ENCODE measurements at regions not wholly inside any gene's neighbourhood (a gene's known extent, or its start where the extent isn't known, plus 50 kb on each side); places are given as distances from the start of the nearest gene placed in this dataset.

GRCh38 chr17:70871180-70871818 lies 702.0 kb downstream of the KCNJ2 start:
- Histone ChIP-seq H3K27ac (ENCODE audit: low read depth) (no peak overlapping the region), H3K4me2 (peak overlapping the region; percentile 5; the same call in 1 of the 2 replicates), H3F3A (replicated peaks; ENCODE audit: low read depth) (no peaks in the 10 kb centered on the region), H4K20me1 (replicated peaks; ENCODE audit: insufficient read depth) (no peaks in the 10 kb centered on the region), H3K79me2 (replicated peaks; ENCODE audit: insufficient read depth) (no peaks in the 10 kb centered on the region), H2AFZ (no peak overlapping the region), H3K4me3 (no peak overlapping the region), H3K9me2 (ENCODE audit: insufficient read depth) (no peaks in the 10 kb centered on the region), H3K27me3 (ENCODE audit: insufficient read depth) (no peaks in the 10 kb centered on the region), H3K4me1 (ENCODE audit: insufficient read depth) (peaks cover 23% of the 10 kb centered on the region), H3K36me3 (ENCODE audit: insufficient read depth) (no peaks in the 10 kb centered on the region)
- Mint-ChIP-seq H3K4me3 (no peak overlapping the region), H3K36me3 (ENCODE audit: low read depth) (no peaks in the 10 kb centered on the region), H3K9me3 (0 out of 3 replicates have a peak, but pooled peaks cover under 1% of the 10 kb centered on the region), H3K27ac (no peak overlapping the region), H3K4me1 (peaks cover 16% of the 10 kb centered on the region; the same call in 2 of the 3 replicates), H3K27me3 (ENCODE audit: insufficient read depth, low read depth, poor library complexity) (peaks cover 2% of the 10 kb centered on the region)
- ATAC-seq (no peak), DNase-seq (ENCODE audit: low spot score) (no peak)
- TF ChIP-seq EZH2 (IDR thresholded peaks at IDR 0.05; ENCODE audit: low read depth, unreplicated experiment) (no peak), STAT1 (IDR thresholded peaks at IDR 0.05; ENCODE audit: unreplicated experiment) (no peak), ZNF114 (CRISPR knock-in tag; IDR thresholded peaks at IDR 0.05) (no peak), REST (IDR thresholded peaks at IDR 0.05; ENCODE audit: unreplicated experiment) (no peak), JUNB (IDR thresholded peaks at IDR 0.05; ENCODE audit: unreplicated experiment) (no peak), POLR2AphosphoS5 (IDR thresholded peaks at IDR 0.05; ENCODE audit: low read depth) (no peak), EZH2phosphoT487 (IDR thresholded peaks at IDR 0.05; ENCODE audit: unreplicated experiment) (no peak), ETS1 (IDR thresholded peaks at IDR 0.05) (no peak), ZNF331 (CRISPR knock-in tag; IDR thresholded peaks at IDR 0.05; ENCODE audit: low read depth) (no peak), CREB1 (CRISPR knock-in tag; IDR thresholded peaks at IDR 0.05; ENCODE audit: low read depth) (no peak), NANOG (IDR thresholded peaks at IDR 0.05; ENCODE audit: borderline replicate concordance) (no peak)
- TF ChIP-seq, protein P1, sequence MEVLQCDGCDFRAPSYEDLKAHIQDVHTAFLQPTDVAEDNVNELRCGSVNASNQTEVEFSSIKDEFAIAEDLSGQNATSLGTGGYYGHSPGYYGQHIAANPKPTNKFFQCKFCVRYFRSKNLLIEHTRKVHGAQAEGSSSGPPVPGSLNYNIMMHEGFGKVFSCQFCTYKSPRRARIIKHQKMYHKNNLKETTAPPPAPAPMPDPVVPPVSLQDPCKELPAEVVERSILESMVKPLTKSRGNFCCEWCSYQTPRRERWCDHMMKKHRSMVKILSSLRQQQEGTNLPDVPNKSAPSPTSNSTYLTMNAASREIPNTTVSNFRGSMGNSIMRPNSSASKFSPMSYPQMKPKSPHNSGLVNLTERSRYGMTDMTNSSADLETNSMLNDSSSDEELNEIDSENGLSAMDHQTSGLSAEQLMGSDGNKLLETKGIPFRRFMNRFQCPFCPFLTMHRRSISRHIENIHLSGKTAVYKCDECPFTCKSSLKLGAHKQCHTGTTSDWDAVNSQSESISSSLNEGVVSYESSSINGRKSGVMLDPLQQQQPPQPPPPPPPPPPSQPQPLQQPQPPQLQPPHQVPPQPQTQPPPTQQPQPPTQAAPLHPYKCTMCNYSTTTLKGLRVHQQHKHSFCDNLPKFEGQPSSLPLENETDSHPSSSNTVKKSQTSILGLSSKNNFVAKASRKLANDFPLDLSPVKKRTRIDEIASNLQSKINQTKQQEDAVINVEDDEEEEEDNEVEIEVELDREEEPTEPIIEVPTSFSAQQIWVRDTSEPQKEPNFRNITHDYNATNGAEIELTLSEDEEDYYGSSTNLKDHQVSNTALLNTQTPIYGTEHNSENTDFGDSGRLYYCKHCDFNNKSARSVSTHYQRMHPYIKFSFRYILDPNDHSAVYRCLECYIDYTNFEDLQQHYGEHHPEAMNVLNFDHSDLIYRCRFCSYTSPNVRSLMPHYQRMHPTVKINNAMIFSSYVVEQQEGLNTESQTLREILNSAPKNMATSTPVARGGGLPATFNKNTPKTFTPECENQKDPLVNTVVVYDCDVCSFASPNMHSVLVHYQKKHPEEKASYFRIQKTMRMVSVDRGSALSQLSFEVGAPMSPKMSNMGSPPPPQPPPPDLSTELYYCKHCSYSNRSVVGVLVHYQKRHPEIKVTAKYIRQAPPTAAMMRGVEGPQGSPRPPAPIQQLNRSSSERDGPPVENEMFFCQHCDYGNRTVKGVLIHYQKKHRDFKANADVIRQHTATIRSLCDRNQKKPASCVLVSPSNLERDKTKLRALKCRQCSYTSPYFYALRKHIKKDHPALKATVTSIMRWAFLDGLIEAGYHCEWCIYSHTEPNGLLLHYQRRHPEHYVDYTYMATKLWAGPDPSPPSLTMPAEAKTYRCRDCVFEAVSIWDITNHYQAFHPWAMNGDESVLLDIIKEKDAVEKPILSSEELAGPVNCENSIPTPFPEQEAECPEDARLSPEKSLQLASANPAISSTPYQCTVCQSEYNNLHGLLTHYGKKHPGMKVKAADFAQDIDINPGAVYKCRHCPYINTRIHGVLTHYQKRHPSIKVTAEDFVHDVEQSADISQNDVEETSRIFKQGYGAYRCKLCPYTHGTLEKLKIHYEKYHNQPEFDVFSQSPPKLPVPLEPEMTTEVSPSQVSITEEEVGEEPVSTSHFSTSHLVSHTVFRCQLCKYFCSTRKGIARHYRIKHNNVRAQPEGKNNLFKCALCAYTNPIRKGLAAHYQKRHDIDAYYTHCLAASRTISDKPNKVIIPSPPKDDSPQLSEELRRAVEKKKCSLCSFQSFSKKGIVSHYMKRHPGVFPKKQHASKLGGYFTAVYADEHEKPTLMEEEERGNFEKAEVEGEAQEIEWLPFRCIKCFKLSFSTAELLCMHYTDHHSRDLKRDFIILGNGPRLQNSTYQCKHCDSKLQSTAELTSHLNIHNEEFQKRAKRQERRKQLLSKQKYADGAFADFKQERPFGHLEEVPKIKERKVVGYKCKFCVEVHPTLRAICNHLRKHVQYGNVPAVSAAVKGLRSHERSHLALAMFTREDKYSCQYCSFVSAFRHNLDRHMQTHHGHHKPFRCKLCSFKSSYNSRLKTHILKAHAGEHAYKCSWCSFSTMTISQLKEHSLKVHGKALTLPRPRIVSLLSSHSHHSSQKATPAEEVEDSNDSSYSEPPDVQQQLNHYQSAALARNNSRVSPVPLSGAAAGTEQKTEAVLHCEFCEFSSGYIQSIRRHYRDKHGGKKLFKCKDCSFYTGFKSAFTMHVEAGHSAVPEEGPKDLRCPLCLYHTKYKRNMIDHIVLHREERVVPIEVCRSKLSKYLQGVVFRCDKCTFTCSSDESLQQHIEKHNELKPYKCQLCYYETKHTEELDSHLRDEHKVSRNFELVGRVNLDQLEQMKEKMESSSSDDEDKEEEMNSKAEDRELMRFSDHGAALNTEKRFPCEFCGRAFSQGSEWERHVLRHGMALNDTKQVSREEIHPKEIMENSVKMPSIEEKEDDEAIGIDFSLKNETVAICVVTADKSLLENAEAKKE (CRISPR knock-in tag; IDR thresholded peaks at IDR 0.05): no peak
- TF ChIP-seq, protein P2, sequence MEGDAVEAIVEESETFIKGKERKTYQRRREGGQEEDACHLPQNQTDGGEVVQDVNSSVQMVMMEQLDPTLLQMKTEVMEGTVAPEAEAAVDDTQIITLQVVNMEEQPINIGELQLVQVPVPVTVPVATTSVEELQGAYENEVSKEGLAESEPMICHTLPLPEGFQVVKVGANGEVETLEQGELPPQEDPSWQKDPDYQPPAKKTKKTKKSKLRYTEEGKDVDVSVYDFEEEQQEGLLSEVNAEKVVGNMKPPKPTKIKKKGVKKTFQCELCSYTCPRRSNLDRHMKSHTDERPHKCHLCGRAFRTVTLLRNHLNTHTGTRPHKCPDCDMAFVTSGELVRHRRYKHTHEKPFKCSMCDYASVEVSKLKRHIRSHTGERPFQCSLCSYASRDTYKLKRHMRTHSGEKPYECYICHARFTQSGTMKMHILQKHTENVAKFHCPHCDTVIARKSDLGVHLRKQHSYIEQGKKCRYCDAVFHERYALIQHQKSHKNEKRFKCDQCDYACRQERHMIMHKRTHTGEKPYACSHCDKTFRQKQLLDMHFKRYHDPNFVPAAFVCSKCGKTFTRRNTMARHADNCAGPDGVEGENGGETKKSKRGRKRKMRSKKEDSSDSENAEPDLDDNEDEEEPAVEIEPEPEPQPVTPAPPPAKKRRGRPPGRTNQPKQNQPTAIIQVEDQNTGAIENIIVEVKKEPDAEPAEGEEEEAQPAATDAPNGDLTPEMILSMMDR (conservative IDR thresholded peaks at IDR 0.05; ENCODE audit: low read depth in 2 of 2): no peak

Data from GM23338 (cell line).